ENCODE measurements at regions not wholly inside any gene's neighbourhood (a gene's known extent, or its start where the extent isn't known, plus 50 kb on each side); places are given as distances from the start of the nearest gene placed in this dataset.

DNA sequence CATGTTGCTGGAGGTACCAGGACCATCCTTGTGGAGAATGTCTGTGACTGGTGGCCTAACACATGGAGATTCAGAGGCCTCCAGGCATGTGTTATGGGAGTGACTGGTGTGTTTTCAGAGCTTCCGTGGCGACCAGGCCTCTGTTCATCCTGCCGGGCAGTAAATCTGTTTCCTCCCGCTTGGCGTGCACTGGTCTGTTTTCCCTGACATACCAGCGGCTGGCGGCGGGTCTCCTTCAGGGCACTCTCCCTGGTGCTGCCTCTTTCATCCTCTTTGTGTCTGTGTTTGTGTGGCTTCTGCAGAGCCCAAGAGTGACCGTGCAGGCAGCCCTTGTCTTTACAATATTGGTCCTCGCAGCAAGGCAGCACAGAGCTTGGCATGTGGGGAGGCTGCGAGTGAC, 385.1 kb upstream of the MKI67 start:
- TF ChIP-seq, protein P1, sequence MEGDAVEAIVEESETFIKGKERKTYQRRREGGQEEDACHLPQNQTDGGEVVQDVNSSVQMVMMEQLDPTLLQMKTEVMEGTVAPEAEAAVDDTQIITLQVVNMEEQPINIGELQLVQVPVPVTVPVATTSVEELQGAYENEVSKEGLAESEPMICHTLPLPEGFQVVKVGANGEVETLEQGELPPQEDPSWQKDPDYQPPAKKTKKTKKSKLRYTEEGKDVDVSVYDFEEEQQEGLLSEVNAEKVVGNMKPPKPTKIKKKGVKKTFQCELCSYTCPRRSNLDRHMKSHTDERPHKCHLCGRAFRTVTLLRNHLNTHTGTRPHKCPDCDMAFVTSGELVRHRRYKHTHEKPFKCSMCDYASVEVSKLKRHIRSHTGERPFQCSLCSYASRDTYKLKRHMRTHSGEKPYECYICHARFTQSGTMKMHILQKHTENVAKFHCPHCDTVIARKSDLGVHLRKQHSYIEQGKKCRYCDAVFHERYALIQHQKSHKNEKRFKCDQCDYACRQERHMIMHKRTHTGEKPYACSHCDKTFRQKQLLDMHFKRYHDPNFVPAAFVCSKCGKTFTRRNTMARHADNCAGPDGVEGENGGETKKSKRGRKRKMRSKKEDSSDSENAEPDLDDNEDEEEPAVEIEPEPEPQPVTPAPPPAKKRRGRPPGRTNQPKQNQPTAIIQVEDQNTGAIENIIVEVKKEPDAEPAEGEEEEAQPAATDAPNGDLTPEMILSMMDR (IDR thresholded peaks at IDR 0.05; ENCODE audit: low read depth, low read length, poor library complexity, severe bottlenecking) = no peak
- no peak for TF ChIP-seq EZH2phosphoT487 (IDR thresholded peaks at IDR 0.05; ENCODE audit: borderline replicate concordance, low read length)

All from DOHH2 (cell line).